ENCODE measurements at regions not wholly inside any gene's neighbourhood (a gene's known extent, or its start where the extent isn't known, plus 50 kb on each side); places are given as distances from the start of the nearest gene placed in this dataset.

- Histone ChIP-seq H3K4me3 (ENCODE audit: low read depth, low read length) (no peak overlapping the region), H3K4me1 (ENCODE audit: control insufficient read depth, insufficient read depth, low read length) (no peaks in the 10 kb centered on the region), H3K9me3 (ENCODE audit: control insufficient read depth, insufficient read depth, low read depth, low read length) (0 out of 2 replicates have a peak, but pooled peaks cover 4% of the 10 kb centered on the region), H3K9ac (ENCODE audit: low read length) (no peak overlapping the region), H3K27ac (ENCODE audit: low read depth, low read length) (no peak overlapping the region), H3K27me3 (ENCODE audit: control insufficient read depth, insufficient read depth, low read length) (no peaks in the 10 kb centered on the region; the same call in 1 of the 2 replicates), H3K36me3 (ENCODE audit: control insufficient read depth, insufficient read depth, low read length) (no peaks in the 10 kb centered on the region)
Observed at GRCh38 chrX:22527302-22527701, 254.6 kb downstream of the CBLL2 start.

GRCh38 chrX:22533898-22534297 lies 261.2 kb downstream of the CBLL2 start:
- peaks cover 5% of the 10 kb centered on the region for H3K4me1 ChIP-seq (ENCODE audit: control insufficient read depth, insufficient read depth, low read length)
- no peaks in the 10 kb centered on the region for H3K36me3 ChIP-seq (ENCODE audit: control insufficient read depth, insufficient read depth, low read length)
- no peak overlapping the region for H3K9ac ChIP-seq (ENCODE audit: low read length)
- no peak overlapping the region for H3K27ac ChIP-seq (ENCODE audit: low read depth, low read length)
- H3K4me3 ChIP-seq (ENCODE audit: low read depth, low read length) = no peak overlapping the region
- H3K27me3 ChIP-seq (ENCODE audit: control insufficient read depth, insufficient read depth, low read length) = no peaks in the 10 kb centered on the region; the same call in 1 of the 2 replicates
- H3K9me3 ChIP-seq (ENCODE audit: control insufficient read depth, insufficient read depth, low read depth, low read length) = 0 out of 2 replicates have a peak, but pooled peaks cover 4% of the 10 kb centered on the region

GRCh38 chrX:22534643-22535042 lies 261.9 kb downstream of the CBLL2 start:
- Histone ChIP-seq H3K27ac (ENCODE audit: low read depth, low read length) (no peak overlapping the region), H3K36me3 (ENCODE audit: control insufficient read depth, insufficient read depth, low read length) (no peaks in the 10 kb centered on the region)

GRCh38 chrX:22536746-22537304 lies 264.1 kb downstream of the CBLL2 start:
- no peak overlapping the region for H3K27ac ChIP-seq (ENCODE audit: low read depth, low read length)
- H3K9ac ChIP-seq (ENCODE audit: low read length) = no peak overlapping the region
- 0 out of 2 replicates have a peak, but pooled peaks cover 2% of the 10 kb centered on the region for H3K9me3 ChIP-seq (ENCODE audit: control insufficient read depth, insufficient read depth, low read depth, low read length)

More at GRCh38 chrX:22534643-22535042, 261.9 kb downstream of the CBLL2 start:
- Histone ChIP-seq H3K9me3 (ENCODE audit: control insufficient read depth, insufficient read depth, low read depth, low read length) (0 out of 2 replicates have a peak, but pooled peaks cover 4% of the 10 kb centered on the region), H3K27me3 (ENCODE audit: control insufficient read depth, insufficient read depth, low read length) (no peaks in the 10 kb centered on the region; the same call in 1 of the 2 replicates), H3K4me1 (ENCODE audit: control insufficient read depth, insufficient read depth, low read length) (peaks cover 5% of the 10 kb centered on the region), H3K9ac (ENCODE audit: low read length) (no peak overlapping the region), H3K4me3 (ENCODE audit: low read depth, low read length) (no peak overlapping the region)

GRCh38 chrX:22538580-22538979 lies 265.9 kb downstream of the CBLL2 start:
- H3K27me3 ChIP-seq (ENCODE audit: control insufficient read depth, insufficient read depth, low read length) = no peaks in the 10 kb centered on the region; the same call in 1 of the 2 replicates
- H3K36me3 ChIP-seq (ENCODE audit: control insufficient read depth, insufficient read depth, low read length) = no peaks in the 10 kb centered on the region
- H3K9ac ChIP-seq (ENCODE audit: low read length) = no peak overlapping the region
- no peak overlapping the region for H3K4me3 ChIP-seq (ENCODE audit: low read depth, low read length)
- H3K4me1 ChIP-seq (ENCODE audit: control insufficient read depth, insufficient read depth, low read length) = peaks cover 5% of the 10 kb centered on the region
- H3K27ac ChIP-seq (ENCODE audit: low read depth, low read length) = no peak overlapping the region
- H3K9me3 ChIP-seq (ENCODE audit: control insufficient read depth, insufficient read depth, low read depth, low read length) = no peaks in the 10 kb centered on the region

More at GRCh38 chrX:22536746-22537304, 264.1 kb downstream of the CBLL2 start:
- Histone ChIP-seq H3K4me3 (ENCODE audit: low read depth, low read length) (no peak overlapping the region), H3K36me3 (ENCODE audit: control insufficient read depth, insufficient read depth, low read length) (no peaks in the 10 kb centered on the region), H3K27me3 (ENCODE audit: control insufficient read depth, insufficient read depth, low read length) (no peaks in the 10 kb centered on the region; the same call in 1 of the 2 replicates), H3K4me1 (ENCODE audit: control insufficient read depth, insufficient read depth, low read length) (peaks cover 5% of the 10 kb centered on the region)

- Histone ChIP-seq H3K27me3 (ENCODE audit: control insufficient read depth, insufficient read depth, low read length) (no peaks in the 10 kb centered on the region; the same call in 1 of the 2 replicates), H3K9me3 (ENCODE audit: control insufficient read depth, insufficient read depth, low read depth, low read length) (no peaks in the 10 kb centered on the region), H3K9ac (ENCODE audit: low read length) (no peak overlapping the region), H3K4me1 (ENCODE audit: control insufficient read depth, insufficient read depth, low read length) (peaks cover 1% of the 10 kb centered on the region), H3K4me3 (ENCODE audit: low read depth, low read length) (no peak overlapping the region), H3K36me3 (ENCODE audit: control insufficient read depth, insufficient read depth, low read length) (no peaks in the 10 kb centered on the region), H3K27ac (ENCODE audit: low read depth, low read length) (no peak overlapping the region)
Observed at GRCh38 chrX:22541926-22542325, 269.2 kb downstream of the CBLL2 start.

- Histone ChIP-seq H3K36me3 (ENCODE audit: control insufficient read depth, insufficient read depth, low read length) (no peaks in the 10 kb centered on the region), H3K9ac (ENCODE audit: low read length) (no peak overlapping the region), H3K27me3 (ENCODE audit: control insufficient read depth, insufficient read depth, low read length) (peaks cover 4% of the 10 kb centered on the region; the same call in 1 of the 2 replicates), H3K9me3 (ENCODE audit: control insufficient read depth, insufficient read depth, low read depth, low read length) (no peaks in the 10 kb centered on the region), H3K4me1 (ENCODE audit: control insufficient read depth, insufficient read depth, low read length) (no peaks in the 10 kb centered on the region), H3K27ac (ENCODE audit: low read depth, low read length) (no peak overlapping the region), H3K4me3 (ENCODE audit: low read depth, low read length) (no peak overlapping the region)
Observed at GRCh38 chrX:22542641-22543040, 269.9 kb downstream of the CBLL2 start.

- no peaks in the 10 kb centered on the region; the same call in 1 of the 2 replicates for H3K27me3 ChIP-seq (ENCODE audit: control insufficient read depth, insufficient read depth, low read length)
- no peak overlapping the region for H3K9ac ChIP-seq (ENCODE audit: low read length)
- H3K36me3 ChIP-seq (ENCODE audit: control insufficient read depth, insufficient read depth, low read length) = no peaks in the 10 kb centered on the region
- H3K9me3 ChIP-seq (ENCODE audit: control insufficient read depth, insufficient read depth, low read depth, low read length) = no peaks in the 10 kb centered on the region
- no peak overlapping the region for H3K4me3 ChIP-seq (ENCODE audit: low read depth, low read length)
- no peak overlapping the region for H3K27ac ChIP-seq (ENCODE audit: low read depth, low read length)
- H3K4me1 ChIP-seq (ENCODE audit: control insufficient read depth, insufficient read depth, low read length) = no peaks in the 10 kb centered on the region
Observed at GRCh38 chrX:22559506-22559905, 286.8 kb downstream of the CBLL2 start.

GRCh38 chrX:22575161-22575845 lies 302.6 kb downstream of the CBLL2 start:
- H3K27ac ChIP-seq (ENCODE audit: low read depth, low read length) = no peak overlapping the region
- no peaks in the 10 kb centered on the region for H3K4me1 ChIP-seq (ENCODE audit: control insufficient read depth, insufficient read depth, low read length)
- H3K4me3 ChIP-seq (ENCODE audit: low read depth, low read length) = no peak overlapping the region
- no peak overlapping the region for H3K9ac ChIP-seq (ENCODE audit: low read length)
- no peaks in the 10 kb centered on the region for H3K9me3 ChIP-seq (ENCODE audit: control insufficient read depth, insufficient read depth, low read depth, low read length)
- H3K36me3 ChIP-seq (ENCODE audit: control insufficient read depth, insufficient read depth, low read length) = no peaks in the 10 kb centered on the region
- H3K27me3 ChIP-seq (ENCODE audit: control insufficient read depth, insufficient read depth, low read length) = no peaks in the 10 kb centered on the region; the same call in 1 of the 2 replicates

- H3K36me3 ChIP-seq (ENCODE audit: control insufficient read depth, insufficient read depth, low read length) = no peaks in the 10 kb centered on the region
- no peak overlapping the region for H3K27ac ChIP-seq (ENCODE audit: low read depth, low read length)
Observed at GRCh38 chrX:22577181-22577580, 304.5 kb downstream of the CBLL2 start.

GRCh38 chrX:22585831-22586230 lies 313.1 kb downstream of the CBLL2 start:
- Histone ChIP-seq H3K27me3 (ENCODE audit: control insufficient read depth, insufficient read depth, low read length) (no peaks in the 10 kb centered on the region; the same call in 1 of the 2 replicates), H3K27ac (ENCODE audit: low read depth, low read length) (no peak overlapping the region), H3K4me1 (ENCODE audit: control insufficient read depth, insufficient read depth, low read length) (no peaks in the 10 kb centered on the region), H3K4me3 (ENCODE audit: low read depth, low read length) (no peak overlapping the region), H3K36me3 (ENCODE audit: control insufficient read depth, insufficient read depth, low read length) (no peaks in the 10 kb centered on the region), H3K9me3 (ENCODE audit: control insufficient read depth, insufficient read depth, low read depth, low read length) (no peaks in the 10 kb centered on the region), H3K9ac (ENCODE audit: low read length) (no peak overlapping the region)

More at GRCh38 chrX:22577181-22577580, 304.5 kb downstream of the CBLL2 start:
- H3K9ac ChIP-seq (ENCODE audit: low read length) = no peak overlapping the region
- H3K4me3 ChIP-seq (ENCODE audit: low read depth, low read length) = no peak overlapping the region
- H3K27me3 ChIP-seq (ENCODE audit: control insufficient read depth, insufficient read depth, low read length) = no peaks in the 10 kb centered on the region; the same call in 1 of the 2 replicates
- H3K4me1 ChIP-seq (ENCODE audit: control insufficient read depth, insufficient read depth, low read length) = no peaks in the 10 kb centered on the region
- H3K9me3 ChIP-seq (ENCODE audit: control insufficient read depth, insufficient read depth, low read depth, low read length) = no peaks in the 10 kb centered on the region
